ENCODE measurements at regions not wholly inside any gene's neighbourhood (a gene's known extent, or its start where the extent isn't known, plus 50 kb on each side); places are given as distances from the start of the nearest gene placed in this dataset.

- Histone ChIP-seq H3K4me2 (ENCODE audit: low read depth, low read length) (no peak overlapping the region), H3K4me1 (ENCODE audit: control insufficient read depth, insufficient read depth, low read length) (no peaks in the 10 kb centered on the region), H2AK9ac (replicated peaks; ENCODE audit: low read depth, low read length, poor library complexity) (no peak overlapping the region), H4K5ac (ENCODE audit: low read depth, low read length) (no peak overlapping the region), H3K9ac (ENCODE audit: low read depth, low read length) (no peak overlapping the region), H2BK20ac (ENCODE audit: low read depth, low read length) (no peak overlapping the region), H3K79me1 (ENCODE audit: low read depth in 1 of 2, low read length in 2 of 2) (no peaks in the 10 kb centered on the region), H3K27ac (ENCODE audit: insufficient read depth, low read length) (no peak overlapping the region), H2BK15ac (ENCODE audit: low read depth, low read length) (no peak overlapping the region), H3K27me3 (ENCODE audit: control insufficient read depth, insufficient read depth, low read length) (no peaks in the 10 kb centered on the region), H2BK120ac (ENCODE audit: low read depth, low read length) (no peak overlapping the region), H3K4me3 (ENCODE audit: insufficient read depth, low read depth, low read length) (no peak overlapping the region), H3K9me1 (ENCODE audit: insufficient read depth, low read length) (no peaks in the 10 kb centered on the region), H2AK5ac (ENCODE audit: low read depth, low read length) (no peak overlapping the region), H3K23ac (ENCODE audit: low read depth, low read length) (no peak overlapping the region), H3K4ac (ENCODE audit: low read depth, low read length) (no peak overlapping the region), H3K18ac (ENCODE audit: low read depth, low read length) (no peak overlapping the region), H2BK5ac (ENCODE audit: low read depth, low read length, poor library complexity, severe bottlenecking) (no peak overlapping the region), H3K36me3 (ENCODE audit: control insufficient read depth, insufficient read depth, low read length) (no peaks in the 10 kb centered on the region), H2AFZ (replicated peaks; ENCODE audit: low read length, poor library complexity) (no peak overlapping the region), H3K14ac (replicated peaks; ENCODE audit: low read depth, low read length) (no peak overlapping the region), H4K91ac (ENCODE audit: insufficient read depth, low read depth, low read length) (no peak overlapping the region), H4K20me1 (ENCODE audit: insufficient read depth, low read length) (no peaks in the 10 kb centered on the region), H3K56ac (ENCODE audit: extremely low read depth, insufficient read depth, low read length) (no peak overlapping the region), H4K8ac (ENCODE audit: low read depth in 2 of 2, low read length in 2 of 2) (no peak overlapping the region), H3K9me3 (ENCODE audit: control insufficient read depth, insufficient read depth, low read length) (peaks cover 14% of the 10 kb centered on the region)
- ATAC-seq (ENCODE audit: low read depth) (no peak), DNase-seq (no peak)
- 73% methylated on average over 4 of the region's 9 CpGs; no CpG with 5 or more reads in 1 of the 2 experiments for WGBS, 2 experiments (ENCODE audit: extremely low coverage in 2 of 2, insufficient read length in 1 of 2)
- intact Hi-C loops (cut with micrococcal nuclease) (no loop called here), dilution Hi-C loops (cut with HindIII; ENCODE audit: low sequenced_read_pairs, unreplicated experiment) (no loop called here), in situ Hi-C loops (cut with MboI; ENCODE audit: low sequenced_read_pairs) (no loop called here)
- POLR2A ChIA-PET (ENCODE audit: unreplicated experiment) = no interaction called here
- TF ChIP-seq POLR2A (IDR thresholded peaks at IDR 0.05; ENCODE audit: low read depth, low read length) = no peak
- no peak for TF ChIP-seq SMC3 (IDR thresholded peaks at IDR 0.05; ENCODE audit: low read depth, low read length)
- no TSS peak for BruUV-seq (replicated peaks)
- CTCF ChIA-PET = no interaction called here
These were observed 858.5 kb upstream of the PTPRD start for GRCh38 chr9:11471321-11471720.

Measured in IMR-90 (cell line).